Ishikawa (cell line): ENCODE measurements at regions not wholly inside any gene's neighbourhood (a gene's known extent, or its start where the extent isn't known, plus 50 kb on each side); places are given as distances from the start of the nearest gene placed in this dataset.

Experiments used
- CEBPB ChIP-seq: IDR thresholded peaks from 2 replicates; pipeline ENCODE4 v1.6.1; 2012
- CREB1 ChIP-seq: IDR thresholded peaks from 2 replicates; pipeline ENCODE4 v1.6.1; 2012; ENCODE audit warnings: low read depth
- EGR1 ChIP-seq: IDR thresholded peaks from 2 replicates; pipeline ENCODE4 v1.6.1; 2012
- EP300 ChIP-seq: IDR thresholded peaks from 2 replicates; pipeline ENCODE4 v1.6.1; 2012; ENCODE audit warnings: borderline replicate concordance
- FOXM1 ChIP-seq: IDR thresholded peaks from 2 replicates; pipeline ENCODE4 v1.6.1; 2012; ENCODE audit warnings: low read depth, borderline replicate concordance
- MAX ChIP-seq: IDR thresholded peaks from 2 replicates; pipeline ENCODE4 v1.6.1; 2012
- NFIC ChIP-seq: IDR thresholded peaks from 2 replicates; pipeline ENCODE4 v1.6.1; 2012
- RAD21 ChIP-seq: IDR thresholded peaks from 2 replicates; pipeline ENCODE4 v1.6.1; 2012; ENCODE audit warnings: low read depth
- TAF1 ChIP-seq: IDR thresholded peaks from 2 replicates; pipeline ENCODE4 v1.6.1; 2012; ENCODE audit warnings: low read depth, mild to moderate bottlenecking
- TCF12 ChIP-seq: IDR thresholded peaks from 2 replicates; pipeline ENCODE4 v1.6.1; 2012; ENCODE audit warnings: low read depth
- TEAD4 ChIP-seq: IDR thresholded peaks from 2 replicates; pipeline ENCODE4 v1.6.1; 2012
- USF1 ChIP-seq: IDR thresholded peaks from 2 replicates; pipeline ENCODE4 v1.6.1; 2012
- YY1 ChIP-seq: IDR thresholded peaks from 2 replicates; pipeline ENCODE4 v1.6.1; 2012; ENCODE audit warnings: low read depth
- ZBTB7A ChIP-seq: IDR thresholded peaks from 2 replicates; pipeline ENCODE4 v1.6.1; 2012; ENCODE audit warnings: low read depth
- TF ChIP-seq, protein P1 (sequence below): IDR thresholded peaks from 2 replicates; pipeline ENCODE4 v1.6.1; 2012; ENCODE audit warnings: low read depth, mild to moderate bottlenecking

- no peak for TF ChIP-seq USF1
- no peak for TF ChIP-seq NFIC
- TF ChIP-seq, protein P1, sequence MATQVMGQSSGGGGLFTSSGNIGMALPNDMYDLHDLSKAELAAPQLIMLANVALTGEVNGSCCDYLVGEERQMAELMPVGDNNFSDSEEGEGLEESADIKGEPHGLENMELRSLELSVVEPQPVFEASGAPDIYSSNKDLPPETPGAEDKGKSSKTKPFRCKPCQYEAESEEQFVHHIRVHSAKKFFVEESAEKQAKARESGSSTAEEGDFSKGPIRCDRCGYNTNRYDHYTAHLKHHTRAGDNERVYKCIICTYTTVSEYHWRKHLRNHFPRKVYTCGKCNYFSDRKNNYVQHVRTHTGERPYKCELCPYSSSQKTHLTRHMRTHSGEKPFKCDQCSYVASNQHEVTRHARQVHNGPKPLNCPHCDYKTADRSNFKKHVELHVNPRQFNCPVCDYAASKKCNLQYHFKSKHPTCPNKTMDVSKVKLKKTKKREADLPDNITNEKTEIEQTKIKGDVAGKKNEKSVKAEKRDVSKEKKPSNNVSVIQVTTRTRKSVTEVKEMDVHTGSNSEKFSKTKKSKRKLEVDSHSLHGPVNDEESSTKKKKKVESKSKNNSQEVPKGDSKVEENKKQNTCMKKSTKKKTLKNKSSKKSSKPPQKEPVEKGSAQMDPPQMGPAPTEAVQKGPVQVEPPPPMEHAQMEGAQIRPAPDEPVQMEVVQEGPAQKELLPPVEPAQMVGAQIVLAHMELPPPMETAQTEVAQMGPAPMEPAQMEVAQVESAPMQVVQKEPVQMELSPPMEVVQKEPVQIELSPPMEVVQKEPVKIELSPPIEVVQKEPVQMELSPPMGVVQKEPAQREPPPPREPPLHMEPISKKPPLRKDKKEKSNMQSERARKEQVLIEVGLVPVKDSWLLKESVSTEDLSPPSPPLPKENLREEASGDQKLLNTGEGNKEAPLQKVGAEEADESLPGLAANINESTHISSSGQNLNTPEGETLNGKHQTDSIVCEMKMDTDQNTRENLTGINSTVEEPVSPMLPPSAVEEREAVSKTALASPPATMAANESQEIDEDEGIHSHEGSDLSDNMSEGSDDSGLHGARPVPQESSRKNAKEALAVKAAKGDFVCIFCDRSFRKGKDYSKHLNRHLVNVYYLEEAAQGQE: no peak
- TF ChIP-seq EGR1: no peak
- no peak for TF ChIP-seq TEAD4
- TF ChIP-seq EP300: no peak
- no peak for TF ChIP-seq TAF1
- TF ChIP-seq FOXM1: no peak
- TF ChIP-seq ZBTB7A: no peak
- no peak for TF ChIP-seq CREB1
These were observed 198.1 kb upstream of the RBBP8 start for GRCh38 chr18:22734791-22735627.

DNA sequence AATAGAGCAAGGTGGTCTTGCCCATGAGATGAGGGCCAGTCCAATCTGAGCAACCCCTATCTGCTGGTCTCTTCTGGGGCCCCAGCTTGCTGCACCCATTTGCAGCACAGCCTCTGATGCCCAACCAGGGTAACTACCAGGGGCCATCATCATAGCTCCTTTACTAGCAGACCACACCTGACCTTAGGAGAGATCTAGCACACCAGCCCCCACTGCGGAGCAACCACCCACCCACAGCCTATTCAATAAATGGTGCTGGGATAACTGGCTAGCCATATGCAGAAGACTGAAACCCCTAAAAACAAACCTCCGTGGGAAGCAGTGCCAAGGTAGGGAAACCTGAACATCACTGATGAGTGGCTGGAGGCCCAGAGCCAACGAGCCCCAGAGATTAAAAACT, 196.1 kb upstream of the RBBP8 start:
- TF ChIP-seq EP300 (no peak), YY1 (no peak), CREB1 (no peak), NFIC (no peak), TCF12 (no peak), TAF1 (no peak), TEAD4 (no peak), USF1 (no peak), CEBPB (no peak), MAX (no peak), FOXM1 (no peak), RAD21 (no peak), EGR1 (no peak), ZBTB7A (no peak)
- TF ChIP-seq, protein P1: no peak

- no peak for TF ChIP-seq CEBPB
- no peak for TF ChIP-seq USF1
- no peak for TF ChIP-seq ZBTB7A
- no peak for TF ChIP-seq NFIC
- no peak for TF ChIP-seq MAX
- TF ChIP-seq RAD21: no peak
- TF ChIP-seq TEAD4: no peak
- no peak for TF ChIP-seq FOXM1
- no peak for TF ChIP-seq CREB1
- TF ChIP-seq YY1: no peak
- TF ChIP-seq, protein P1: no peak
- no peak for TF ChIP-seq EGR1
- no peak for TF ChIP-seq EP300
- no peak for TF ChIP-seq TCF12
- TF ChIP-seq TAF1: no peak
These were observed 194.0 kb upstream of the RBBP8 start for GRCh38 chr18:22739061-22739642.

GRCh38 chr18:22739789-22740188, 193.3 kb upstream of the RBBP8 start:
- TF ChIP-seq TAF1: no peak
